ENCODE measurements at regions not wholly inside any gene's neighbourhood (a gene's known extent, or its start where the extent isn't known, plus 50 kb on each side); places are given as distances from the start of the nearest gene placed in this dataset.
A peak's percentile ranks its signal among the peaks of the same experiment; 100 is the strongest.

- Histone ChIP-seq H3K9me3 (replicated peaks in 1 of 3) (no peaks in the 10 kb centered on the region), H3K4me1 (replicated peaks in 1 of 2) (no peaks in the 10 kb centered on the region), H3K36me3 (replicated peaks in 1 of 2) (no peaks in the 10 kb centered on the region), H3K27me3 (no peaks in the 10 kb centered on the region), H3K27ac (no peak overlapping the region), H3K4me3 (no peak overlapping the region)
- TF ChIP-seq POLR2A (IDR thresholded peaks at IDR 0.05), result no peak
- TF ChIP-seq CTCF (IDR thresholded peaks at IDR 0.05), result no peak
- intact Hi-C loops (cut with DNase I), result no loop called here
- WGBS, 4 donors, result 52 to 61% (median 56%) methylated on average over 1 of the region's 1 CpG
- no peak for DNase-seq
These were observed 443.3 kb downstream of the CDK5RAP2 start for GRCh38 chr9:120136696-120137095.

GRCh38 chr9:120117081-120117480 is 462.9 kb downstream of the CDK5RAP2 start:
- intact Hi-C loops (cut with DNase I), result no loop called here
- Histone ChIP-seq H3K36me3 (replicated peaks in 1 of 2) (no peaks in the 10 kb centered on the region), H3K27me3 (no peaks in the 10 kb centered on the region), H3K4me1 (replicated peaks in 1 of 2) (no peaks in the 10 kb centered on the region), H3K27ac (no peak overlapping the region), H3K9me3 (replicated peaks in 1 of 3) (no peaks in the 10 kb centered on the region), H3K4me3 (no peak overlapping the region)
- no peak for DNase-seq
- WGBS, 4 donors, result 86 to 97% (median 90%) methylated on average over 4 of the region's 4 CpGs
- no peak for TF ChIP-seq CTCF (IDR thresholded peaks at IDR 0.05)
- no peak for TF ChIP-seq POLR2A (IDR thresholded peaks at IDR 0.05)

- Histone ChIP-seq H3K36me3 (replicated peaks in 1 of 2) (no peaks in the 10 kb centered on the region), H3K9me3 (replicated peaks in 1 of 3) (no peaks in the 10 kb centered on the region), H3K4me3 (no peak overlapping the region), H3K27me3 (no peaks in the 10 kb centered on the region), H3K27ac (no peak overlapping the region), H3K4me1 (replicated peaks in 1 of 2) (no peaks in the 10 kb centered on the region)
- DNase-seq, result peak in 1 of 7 donors; percentile 51
- 62 to 100% (median 82%) methylated on average over 1 of the region's 1 CpG for WGBS, 4 donors
- TF ChIP-seq CTCF (IDR thresholded peaks at IDR 0.05), result no peak
- no peak for TF ChIP-seq POLR2A (IDR thresholded peaks at IDR 0.05)
- intact Hi-C loops (cut with DNase I), result no loop called here
These were observed 469.4 kb downstream of the CDK5RAP2 start for GRCh38 chr9:120110520-120110919.

GRCh38 chr9:120109242-120109641 is 470.7 kb downstream of the CDK5RAP2 start:
- no peaks in the 10 kb centered on the region for H3K4me1 ChIP-seq (replicated peaks in 1 of 2)
- TF ChIP-seq CTCF (IDR thresholded peaks at IDR 0.05), result no peak
- no peak for TF ChIP-seq POLR2A (IDR thresholded peaks at IDR 0.05)
- no peak for DNase-seq
- H3K4me3 ChIP-seq, result no peak overlapping the region
- H3K9me3 ChIP-seq (replicated peaks in 1 of 3), result no peaks in the 10 kb centered on the region
- no peaks in the 10 kb centered on the region for H3K36me3 ChIP-seq (replicated peaks in 1 of 2)
- H3K27me3 ChIP-seq, result no peaks in the 10 kb centered on the region
- intact Hi-C loops (cut with DNase I), result no loop called here
- no peak overlapping the region for H3K27ac ChIP-seq
- 67 to 86% (median 70%) methylated on average over 1 to 3 of the region's 3 CpGs for WGBS, 4 donors
